HG03558 (cell line): ENCODE measurements at regions not wholly inside any gene's neighbourhood (a gene's known extent, or its start where the extent isn't known, plus 50 kb on each side); places are given as distances from the start of the nearest gene placed in this dataset.
"Not testable (repeated sequence)": the region's sequence is repeated elsewhere in the genome, so short reads cannot be mapped to it uniquely, and the experiment has no call there.

Experiments
- ATAC-seq: cut with Tn5 transposase; IDR thresholded peaks from one replicate; pipeline ENCODE4 v1.9.1; 2021; ENCODE audit warnings: moderate number of reproducible peaks; ENCODE audit not compliant: unreplicated experiment; ENCODE audit errors: extremely low read depth

DNA sequence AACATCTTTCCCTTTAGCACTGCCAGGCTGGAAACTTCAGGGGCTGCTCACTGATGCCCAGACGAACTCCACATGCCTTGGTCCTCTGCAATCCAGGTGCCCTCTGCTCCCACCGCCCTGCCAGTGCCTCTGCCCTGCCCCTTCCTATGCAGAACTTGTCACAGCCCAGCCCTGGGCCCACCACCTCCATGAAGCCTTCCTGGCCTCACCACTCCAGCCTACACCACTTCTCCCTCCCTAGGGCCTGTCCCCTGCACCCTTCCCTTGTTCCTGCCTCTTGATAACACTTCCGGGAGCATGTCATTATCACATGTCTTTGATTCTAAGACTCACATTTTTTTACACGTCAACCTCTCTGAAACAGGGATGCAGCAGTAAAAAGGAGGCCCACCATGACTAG lies 627.2 kb downstream of the UQCRFS1 start:
- ATAC-seq, result no peak

DNA sequence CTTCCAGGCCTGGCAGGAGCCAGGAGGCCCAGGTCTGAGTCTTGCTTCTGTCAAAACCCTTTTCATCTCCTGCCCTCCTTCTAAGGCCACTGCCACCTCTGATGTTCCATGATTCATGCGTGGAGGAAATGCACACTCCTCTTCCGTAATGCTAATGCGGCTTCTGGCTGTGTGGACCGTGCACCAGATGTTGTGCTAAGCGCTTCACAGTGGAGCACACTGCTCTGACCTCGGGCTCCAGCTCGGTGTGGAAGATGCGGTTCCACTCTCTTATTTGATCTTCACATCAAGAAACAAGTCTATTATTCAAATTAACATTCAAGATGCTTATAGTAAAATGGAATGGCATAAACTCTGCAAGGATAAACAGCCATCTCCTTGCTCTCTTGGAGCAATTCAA lies 629.2 kb downstream of the UQCRFS1 start:
- no peak for ATAC-seq

DNA sequence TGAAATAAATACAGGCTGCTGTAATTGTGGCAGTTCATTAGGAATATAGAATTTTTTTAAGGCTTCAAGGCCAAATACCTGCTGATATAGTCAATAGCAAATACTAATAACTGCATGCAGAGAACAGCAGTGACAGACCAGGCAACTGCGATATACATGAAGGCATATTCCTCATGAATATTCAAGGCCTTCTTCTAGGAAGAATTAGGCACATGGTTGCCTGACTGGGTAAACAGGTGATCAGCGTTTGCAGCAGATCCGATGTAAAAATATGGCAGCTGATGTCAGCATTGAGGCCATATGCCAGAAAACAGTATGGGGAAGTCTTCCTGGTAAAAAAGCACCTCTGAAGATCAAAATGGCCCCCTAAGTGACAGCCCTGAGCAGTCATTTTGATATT lies 629.7 kb downstream of the UQCRFS1 start:
- ATAC-seq, result no peak

GRCh38 chr19:28582796-28583195 lies 630.2 kb downstream of the UQCRFS1 start:
- ATAC-seq, result no peak

GRCh38 chr19:28582344-28582743 lies 630.6 kb downstream of the UQCRFS1 start:
- no peak for ATAC-seq

DNA sequence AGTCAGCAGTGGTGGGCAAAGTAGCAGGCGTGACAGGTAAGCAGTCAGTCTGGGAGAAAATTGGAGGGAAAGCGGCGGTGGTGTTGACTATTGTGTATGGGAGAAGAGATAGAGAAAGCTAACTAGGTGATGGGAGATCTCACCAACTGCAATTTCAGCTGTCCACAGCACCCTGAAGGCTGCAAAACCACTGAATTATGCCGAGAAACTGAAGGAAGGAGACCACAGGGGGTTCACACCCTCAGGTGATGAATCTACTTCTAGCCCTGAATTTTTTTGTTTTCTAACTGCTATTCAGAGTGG lies 631.5 kb downstream of the UQCRFS1 start:
- ATAC-seq, result no peak

- ATAC-seq, result no peak
These were observed 634.0 kb downstream of the UQCRFS1 start for GRCh38 chr19:28578786-28579505.

GRCh38 chr19:28578208-28578607 lies 634.7 kb downstream of the UQCRFS1 start:
- no peak for ATAC-seq

DNA sequence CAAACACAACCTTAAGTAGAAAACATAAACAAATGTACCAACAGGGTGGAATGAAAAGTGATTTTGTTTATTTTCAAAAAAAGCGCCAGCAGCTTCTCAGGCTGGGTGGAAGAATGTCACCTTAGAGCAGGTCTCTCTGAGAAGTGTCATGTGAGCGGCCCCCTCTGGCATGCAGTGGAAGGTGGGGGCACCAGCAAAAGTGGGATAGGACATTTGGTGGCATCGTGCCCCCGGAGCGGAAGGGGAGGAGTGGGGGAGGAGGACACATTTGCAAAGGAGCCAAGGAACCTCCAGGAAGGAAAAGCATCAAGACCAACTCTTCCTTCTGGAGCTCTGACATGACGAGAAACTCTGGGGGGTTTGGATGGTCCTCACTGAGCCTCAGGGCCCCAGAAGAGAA lies 635.3 kb downstream of the UQCRFS1 start:
- ATAC-seq, result no peak

- no peak for ATAC-seq
These were observed 635.7 kb downstream of the UQCRFS1 start for GRCh38 chr19:28577233-28577632.

- no peak for ATAC-seq
These were observed 637.1 kb downstream of the UQCRFS1 start for GRCh38 chr19:28575816-28576215.

DNA sequence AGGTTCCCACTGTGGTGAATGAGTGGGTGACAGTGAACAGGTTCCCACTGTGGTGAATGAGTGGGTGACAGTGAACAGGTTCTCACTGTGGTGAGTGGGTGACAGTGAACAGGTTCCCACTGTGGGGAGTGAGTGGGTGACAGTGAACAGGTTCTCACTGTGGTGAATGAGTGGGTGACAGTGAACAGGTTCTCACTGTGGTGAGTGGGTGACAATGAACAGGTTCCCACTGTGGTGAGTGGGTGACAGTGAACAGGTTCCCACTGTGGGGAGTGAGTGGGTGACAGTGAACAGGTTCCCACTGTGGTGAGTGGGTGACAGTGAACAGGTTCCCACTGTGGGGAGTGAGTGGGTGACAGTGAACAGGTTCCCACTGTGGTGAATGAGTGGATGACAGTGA lies 637.6 kb downstream of the UQCRFS1 start:
- ATAC-seq, result not testable (repeated sequence)

- ATAC-seq, result no peak
These were observed 638.7 kb downstream of the UQCRFS1 start for GRCh38 chr19:28574212-28574611.

- no peak for ATAC-seq
These were observed 643.5 kb downstream of the UQCRFS1 start for GRCh38 chr19:28569132-28570131.

DNA sequence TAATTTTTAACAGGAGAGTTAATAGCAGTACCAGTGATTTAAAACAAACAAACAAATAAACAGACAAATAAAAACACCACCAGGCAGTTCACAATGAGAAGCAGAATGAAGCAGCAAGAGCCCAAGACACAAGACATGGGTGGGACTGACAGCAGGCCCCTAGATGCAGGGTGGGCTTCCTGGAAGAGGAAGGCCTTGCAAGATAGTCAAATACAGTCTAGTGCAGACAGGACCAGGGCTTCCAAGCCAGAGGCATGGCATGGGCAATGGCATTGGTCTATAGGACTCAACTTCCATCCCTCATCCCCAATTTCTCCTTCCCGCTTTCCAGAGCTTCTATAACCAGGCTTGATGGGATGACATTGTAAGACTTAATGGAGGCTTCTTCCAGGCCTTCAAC lies 645.1 kb downstream of the UQCRFS1 start:
- no peak for ATAC-seq

DNA sequence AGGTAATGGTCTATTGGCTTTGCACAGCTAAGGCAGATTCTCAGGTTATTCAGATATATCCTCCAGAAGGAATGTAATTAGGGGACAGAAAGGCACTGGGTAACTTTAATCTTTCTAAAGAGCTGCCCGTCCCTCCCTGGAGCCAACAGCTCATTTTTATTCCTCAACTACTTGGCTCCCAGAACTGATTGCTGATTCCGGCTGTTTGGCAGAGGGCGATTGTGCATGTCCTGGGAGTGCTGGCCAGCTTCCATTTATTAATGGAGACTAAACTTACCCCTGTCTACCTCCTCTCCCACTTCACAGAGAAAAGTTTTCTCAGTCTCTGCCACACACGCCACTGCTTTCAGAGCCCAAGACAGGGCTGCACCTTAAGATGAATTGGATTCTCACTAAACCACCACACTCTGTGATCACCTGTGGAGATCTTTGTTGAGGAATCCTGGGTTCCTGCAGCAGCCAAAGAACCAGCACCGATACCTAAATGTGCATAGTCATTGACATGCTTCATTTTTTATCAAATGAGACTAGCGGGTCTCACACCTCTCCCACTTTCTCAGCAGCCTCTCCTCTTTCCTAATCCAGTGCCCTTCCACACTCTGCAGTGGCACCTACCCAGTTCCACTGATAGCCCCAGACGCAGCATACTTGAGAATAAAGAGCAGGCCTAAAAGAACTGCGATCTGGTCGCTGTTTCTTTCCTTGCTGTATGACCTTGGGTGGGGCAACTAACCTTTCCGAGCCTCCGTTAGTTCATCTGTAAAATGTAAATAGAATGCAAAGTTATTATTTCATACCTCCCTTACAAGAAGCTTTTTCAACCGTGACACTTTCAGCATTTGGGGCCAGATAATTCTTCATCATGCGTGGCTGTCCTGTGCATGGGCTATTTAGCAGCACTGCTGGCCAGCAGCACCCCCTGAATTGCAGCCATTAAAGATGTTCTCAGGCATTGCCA lies 648.7 kb downstream of the UQCRFS1 start:
- ATAC-seq, result no peak

DNA sequence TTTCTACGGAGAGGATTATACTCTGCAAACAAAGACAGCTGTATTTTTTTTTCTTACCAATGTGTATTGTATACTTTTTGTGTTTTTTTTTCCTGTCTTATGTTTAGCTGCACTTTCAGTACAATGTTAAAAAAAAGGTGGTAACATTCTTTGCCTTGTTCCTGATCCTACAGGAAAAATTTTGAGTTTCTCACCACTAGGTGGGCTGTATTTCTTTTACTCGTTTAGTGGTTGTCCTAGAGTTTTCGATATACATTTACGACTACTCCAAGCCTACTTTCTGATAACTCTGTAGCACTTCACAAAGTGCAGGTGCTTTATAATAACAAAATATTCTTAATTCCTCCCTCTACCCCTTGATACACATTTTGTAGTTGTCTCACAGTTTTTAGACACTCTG lies 652.2 kb downstream of the UQCRFS1 start:
- ATAC-seq, result no peak

DNA sequence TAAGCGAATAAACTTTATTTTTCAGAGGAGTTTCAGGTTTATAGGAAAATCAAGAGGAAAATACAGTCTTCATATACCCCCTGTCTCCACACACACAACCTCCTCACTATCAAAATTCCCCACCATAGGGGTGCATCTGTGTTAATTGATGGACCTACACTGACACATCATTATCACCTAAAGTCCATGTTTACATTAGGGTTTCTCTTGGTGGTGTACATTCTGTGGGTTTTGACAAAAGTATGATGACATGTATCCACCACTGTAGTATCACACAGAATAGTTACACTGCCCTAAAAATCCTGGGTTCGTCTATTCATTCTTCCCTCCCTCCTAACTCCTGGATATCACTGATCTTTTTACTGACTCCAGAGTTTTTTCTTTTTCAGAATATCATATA lies 654.2 kb downstream of the UQCRFS1 start:
- ATAC-seq, result no peak

DNA sequence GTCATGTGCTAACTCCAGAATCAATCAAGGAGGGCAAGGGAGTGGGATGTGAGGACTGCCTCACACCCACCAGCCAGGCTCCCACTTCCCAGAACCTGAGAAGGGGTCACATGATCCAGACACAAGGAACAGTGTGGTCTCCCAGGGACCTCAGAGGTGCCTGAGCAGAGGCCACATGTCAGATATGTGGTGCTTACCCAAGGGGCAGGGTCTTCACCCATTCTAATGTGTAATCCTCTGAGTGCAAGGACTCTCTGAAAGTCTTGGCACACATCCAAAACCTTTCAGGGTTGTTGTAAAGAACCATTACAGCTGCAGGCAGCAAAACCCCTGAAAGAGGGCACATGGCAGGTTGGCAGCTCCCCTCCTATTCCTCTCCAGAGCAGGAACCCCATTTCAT lies 656.6 kb downstream of the UQCRFS1 start:
- ATAC-seq, result no peak

DNA sequence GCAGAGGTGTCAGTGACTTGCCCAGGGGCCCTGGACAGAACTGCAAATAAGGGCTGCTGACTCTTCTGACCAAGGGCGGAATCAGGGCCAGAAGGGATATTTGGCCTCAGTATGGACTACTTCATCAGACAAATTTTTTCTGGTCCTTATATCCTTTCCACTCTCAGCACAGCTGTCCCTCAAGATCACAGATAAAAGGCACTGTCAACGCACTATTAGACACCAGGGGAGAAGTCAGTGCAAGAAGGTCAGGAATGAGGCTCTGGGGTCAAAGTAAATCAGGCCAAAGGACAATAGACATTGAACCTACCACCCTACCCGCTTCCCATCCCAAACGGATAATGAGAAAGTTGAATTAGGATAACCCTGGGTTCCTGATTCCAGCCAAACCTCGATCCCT lies 657.6 kb downstream of the UQCRFS1 start:
- no peak for ATAC-seq
